ENCODE measurements at regions not wholly inside any gene's neighbourhood (a gene's known extent, or its start where the extent isn't known, plus 50 kb on each side); places are given as distances from the start of the nearest gene placed in this dataset.
A peak's percentile ranks its signal among the peaks of the same experiment; 100 is the strongest.

- WGBS, 2 donors: 73 to 75% methylated on average over 3 of the region's 3 CpGs
Measured at GRCh38 chr9:115681585-115681984, 472.0 kb upstream of the PAPPA start.

DNA sequence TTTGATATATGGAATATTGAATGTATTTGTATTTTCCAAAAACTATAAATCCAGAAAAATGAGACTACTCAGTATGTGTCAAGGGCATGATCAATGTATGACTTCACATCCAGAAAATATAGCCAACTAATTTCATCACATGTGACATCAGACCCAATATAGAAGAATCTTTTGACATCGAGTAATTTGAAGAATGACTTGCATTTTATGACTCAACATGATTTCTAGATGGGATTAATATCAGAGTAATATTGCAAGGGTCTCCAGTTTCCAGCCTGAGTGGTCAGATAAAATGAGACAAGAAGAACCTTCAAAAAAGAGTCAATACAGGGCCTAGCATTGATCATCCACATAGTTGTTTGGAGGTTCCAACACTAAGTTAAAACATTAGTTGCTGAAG is 467.5 kb upstream of the PAPPA start:
- no peak for ATAC-seq (ENCODE audit: low FRiP score in 2 of 2)
- DNase-seq: no peak
- no peaks in the 10 kb centered on the region for H3K9me3 ChIP-seq
- TF ChIP-seq POLR2AphosphoS5 (IDR thresholded peaks at IDR 0.05): no peak
- TF ChIP-seq EP300 (IDR thresholded peaks at IDR 0.05): no peak
- no peak for TF ChIP-seq POLR2A (IDR thresholded peaks at IDR 0.05)
- TF ChIP-seq, protein P1, sequence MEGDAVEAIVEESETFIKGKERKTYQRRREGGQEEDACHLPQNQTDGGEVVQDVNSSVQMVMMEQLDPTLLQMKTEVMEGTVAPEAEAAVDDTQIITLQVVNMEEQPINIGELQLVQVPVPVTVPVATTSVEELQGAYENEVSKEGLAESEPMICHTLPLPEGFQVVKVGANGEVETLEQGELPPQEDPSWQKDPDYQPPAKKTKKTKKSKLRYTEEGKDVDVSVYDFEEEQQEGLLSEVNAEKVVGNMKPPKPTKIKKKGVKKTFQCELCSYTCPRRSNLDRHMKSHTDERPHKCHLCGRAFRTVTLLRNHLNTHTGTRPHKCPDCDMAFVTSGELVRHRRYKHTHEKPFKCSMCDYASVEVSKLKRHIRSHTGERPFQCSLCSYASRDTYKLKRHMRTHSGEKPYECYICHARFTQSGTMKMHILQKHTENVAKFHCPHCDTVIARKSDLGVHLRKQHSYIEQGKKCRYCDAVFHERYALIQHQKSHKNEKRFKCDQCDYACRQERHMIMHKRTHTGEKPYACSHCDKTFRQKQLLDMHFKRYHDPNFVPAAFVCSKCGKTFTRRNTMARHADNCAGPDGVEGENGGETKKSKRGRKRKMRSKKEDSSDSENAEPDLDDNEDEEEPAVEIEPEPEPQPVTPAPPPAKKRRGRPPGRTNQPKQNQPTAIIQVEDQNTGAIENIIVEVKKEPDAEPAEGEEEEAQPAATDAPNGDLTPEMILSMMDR (IDR thresholded peaks at IDR 0.05): no peak
- H3K36me3 ChIP-seq: no peaks in the 10 kb centered on the region
- H3K4me1 ChIP-seq: no peaks in the 10 kb centered on the region
- WGBS, 2 donors: 72 to 74% methylated on average over 1 of the region's 1 CpG
- H3K27me3 ChIP-seq: no peaks in the 10 kb centered on the region
- H3K27ac ChIP-seq: no peak overlapping the region
- no peak overlapping the region for H3K4me3 ChIP-seq

More at GRCh38 chr9:115681585-115681984, 472.0 kb upstream of the PAPPA start:
- peaks cover 0 to 3% (median 0%) of the 10 kb centered on the region in 4 donors for H3K9me3 ChIP-seq
- DNase-seq: no peak
- no peak overlapping the region for H3K4me3 ChIP-seq
- no peaks in the 10 kb centered on the region for H3K27me3 ChIP-seq
- H3K4me1 ChIP-seq: no peaks in the 10 kb centered on the region
- no peaks in the 10 kb centered on the region for H3K36me3 ChIP-seq
- TF ChIP-seq POLR2A (IDR thresholded peaks at IDR 0.05) (no peak), POLR2AphosphoS5 (IDR thresholded peaks at IDR 0.05) (no peak), EP300 (IDR thresholded peaks at IDR 0.05) (no peak)
- TF ChIP-seq, protein P1 (IDR thresholded peaks at IDR 0.05): no peak
- no peak overlapping the region for H3K27ac ChIP-seq
- peak in 1 of 2 donors; percentile 56 for ATAC-seq (ENCODE audit: low FRiP score in 2 of 2)

DNA sequence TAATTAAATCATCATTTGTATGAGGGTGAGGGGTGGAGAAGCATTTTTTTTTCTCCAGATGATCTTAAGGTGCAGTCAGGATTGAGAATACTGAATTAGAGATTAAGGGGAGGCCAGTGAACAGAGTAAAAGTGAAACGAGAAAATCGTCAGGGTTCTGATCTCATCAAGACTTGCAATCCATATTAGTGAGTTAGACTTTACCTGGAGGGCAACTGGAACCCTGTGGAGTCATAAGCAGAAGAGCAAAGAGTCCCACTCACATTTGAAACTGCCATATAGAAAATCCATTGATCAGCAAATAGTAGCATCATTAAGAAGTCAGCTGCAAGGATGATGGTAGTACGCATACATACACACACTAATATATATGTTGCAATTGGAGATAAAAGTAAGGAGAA is 466.2 kb upstream of the PAPPA start:
- Histone ChIP-seq H3K27ac (no peak overlapping the region), H3K27me3 (no peaks in the 10 kb centered on the region), H3K4me3 (no peak overlapping the region), H3K4me1 (no peaks in the 10 kb centered on the region), H3K9me3 (no peaks in the 10 kb centered on the region), H3K36me3 (no peaks in the 10 kb centered on the region)
- no peak for DNase-seq
- ATAC-seq (ENCODE audit: low FRiP score in 2 of 2): no peak
- 66 to 81% methylated on average over 3 of the region's 3 CpGs for WGBS, 2 donors
- TF ChIP-seq POLR2A (IDR thresholded peaks at IDR 0.05) (no peak), POLR2AphosphoS5 (IDR thresholded peaks at IDR 0.05) (no peak), EP300 (IDR thresholded peaks at IDR 0.05) (no peak)
- TF ChIP-seq, protein P1 (IDR thresholded peaks at IDR 0.05): no peak

GRCh38 chr9:115689331-115689730 is 464.3 kb upstream of the PAPPA start:
- H3K4me1 ChIP-seq: no peaks in the 10 kb centered on the region
- ATAC-seq (ENCODE audit: low FRiP score in 2 of 2) (no peak), DNase-seq (no peak)
- H3K27me3 ChIP-seq: no peaks in the 10 kb centered on the region
- no peak overlapping the region for H3K4me3 ChIP-seq
- WGBS, 2 donors: 69 to 88% methylated on average over 1 of the region's 1 CpG
- H3K36me3 ChIP-seq: no peaks in the 10 kb centered on the region
- H3K9me3 ChIP-seq: no peaks in the 10 kb centered on the region
- TF ChIP-seq POLR2AphosphoS5 (IDR thresholded peaks at IDR 0.05) (no peak), POLR2A (IDR thresholded peaks at IDR 0.05) (no peak), EP300 (IDR thresholded peaks at IDR 0.05) (no peak)
- TF ChIP-seq, protein P1 (IDR thresholded peaks at IDR 0.05): no peak
- H3K27ac ChIP-seq: no peak overlapping the region

GRCh38 chr9:115690786-115691496 is 462.6 kb upstream of the PAPPA start:
- ATAC-seq (ENCODE audit: low FRiP score in 2 of 2) (peak; percentile 53 to 86), DNase-seq (no peak)
- TF ChIP-seq, protein P1 (IDR thresholded peaks at IDR 0.05): no peak
- TF ChIP-seq POLR2AphosphoS5 (IDR thresholded peaks at IDR 0.05) (no peak), EP300 (IDR thresholded peaks at IDR 0.05) (no peak), POLR2A (IDR thresholded peaks at IDR 0.05) (no peak)
- Histone ChIP-seq H3K4me1 (no peaks in the 10 kb centered on the region), H3K27ac (no peak overlapping the region), H3K9me3 (no peaks in the 10 kb centered on the region), H3K27me3 (no peaks in the 10 kb centered on the region), H3K4me3 (no peak overlapping the region), H3K36me3 (no peaks in the 10 kb centered on the region)
- WGBS, 2 donors: 71 to 73% methylated on average over 5 of the region's 5 CpGs

Measured in upper lobe of left lung (tissue), 6 donors.